H1 (cell line): ENCODE measurements at regions not wholly inside any gene's neighbourhood (a gene's known extent, or its start where the extent isn't known, plus 50 kb on each side); places are given as distances from the start of the nearest gene placed in this dataset.
"Not testable (repeated sequence)": the region's sequence is repeated elsewhere in the genome, so short reads cannot be mapped to it uniquely, and the experiment has no call there.

Source experiments
- CTCF ChIA-PET: fragments of 300-600 bp; sonication (Branson Sonifier 250); formaldehyde crosslinking; loops from one replicate; lab custom pipeline; 2021; ENCODE audit not compliant: partially characterized antibody; lab: Charles Lee
- POLR2A ChIA-PET: fragments of 300-600 bp; sonication (Branson Sonifier 250); formaldehyde crosslinking; loops from one replicate; lab custom pipeline; 2021; ENCODE audit warnings: inconsistent platforms; ENCODE audit not compliant: partially characterized antibody; lab: Charles Lee
- DNase-seq, 2 experiments: peaks; one replicate each; pipeline versions ENCODE4 v3.0.0 to v3.0.0-alpha.2; 2010 to 2022; ENCODE audit warnings: low spot score in 2 of 2, low read depth in 1 of 2, mixed read lengths in 1 of 2
- FAIRE-seq: peaks from 2 replicates; lab custom pipeline; 2011; peaks lifted over from hg19 to GRCh38; lab: Jason Lieb, UNC
- H2AFZ ChIP-seq: 2 replicates; pipeline ENCODE4 v1.8.1; 2012; ENCODE audit warnings: low read length, inconsistent platforms
- H2AK5ac ChIP-seq: 2 replicates; pipeline ENCODE4 v1.6.1; 2013; ENCODE audit warnings: low read depth, low read length
- H2BK120ac ChIP-seq: replicated peaks from 2 replicates; pipeline ENCODE3; 2013; ENCODE audit warnings: low read depth, low read length, inconsistent platforms
- H2BK12ac ChIP-seq: 2 replicates; pipeline ENCODE4 v1.6.1; 2013; ENCODE audit warnings: low read depth, low read length
- H2BK15ac ChIP-seq: 2 replicates; pipeline ENCODE4 v1.6.1; 2013; ENCODE audit warnings: low read length
- H2BK20ac ChIP-seq: 2 replicates; pipeline ENCODE4 v1.6.1; 2013; ENCODE audit warnings: low read length
- H2BK5ac ChIP-seq: 2 replicates; pipeline ENCODE4 v1.6.1; 2013; ENCODE audit warnings: low read depth, low read length
- H3K14ac ChIP-seq: 2 replicates; pipeline ENCODE4 v1.6.1; 2013; ENCODE audit warnings: inconsistent platforms; ENCODE audit not compliant: insufficient read length
- H3K18ac ChIP-seq: 2 replicates; pipeline ENCODE4 v1.6.1; 2013; ENCODE audit warnings: low read length; ENCODE audit errors: extremely low read depth
- H3K23ac ChIP-seq: 2 replicates; pipeline ENCODE4 v1.6.1; 2013; ENCODE audit warnings: inconsistent platforms; ENCODE audit not compliant: insufficient read length
- H3K23me2 ChIP-seq: 2 replicates; pipeline ENCODE4 v1.6.1; 2013; ENCODE audit warnings: low read depth, low read length
- H3K27ac ChIP-seq: 2 replicates; pipeline ENCODE4 v1.6.1; 2011; ENCODE audit warnings: low read depth, low read length, inconsistent platforms
- H3K27me3 ChIP-seq, 4 experiments: replicated peaks in 1 of 4; 1 replicate in 1 of 4; 2 replicates in 3 of 4; pipeline versions ENCODE4 v1.6.1 to v1.8.1; 2011 to 2013; ENCODE audit warnings: low read length in 3 of 4, mild to moderate bottlenecking in 3 of 4, inconsistent platforms in 2 of 4, mixed read lengths in 2 of 4, moderate library complexity in 1 of 4; ENCODE audit not compliant: control insufficient read depth in 3 of 4, insufficient read depth in 3 of 4; ENCODE audit errors: extremely low read depth in 1 of 4
- H3K36me3 ChIP-seq, 4 experiments: 2 replicates each; pipeline versions ENCODE4 v1.6.1 to v1.8.1; 2011 to 2013; ENCODE audit warnings: mild to moderate bottlenecking in 4 of 4, low read length in 3 of 4, moderate library complexity in 2 of 4, control low read depth in 1 of 4, inconsistent platforms in 1 of 4; ENCODE audit not compliant: insufficient read depth in 4 of 4, control insufficient read depth in 2 of 4
- H3K4ac ChIP-seq: replicated peaks from 2 replicates; pipeline ENCODE3; 2013; ENCODE audit warnings: low read length, low read depth, mixed read lengths, inconsistent platforms; ENCODE audit not compliant: insufficient read length
- H3K4me1 ChIP-seq, 4 experiments: replicated peaks in 1 of 4; 1 replicate in 1 of 4; 2 replicates in 3 of 4; pipeline versions ENCODE4 v1.6.1 to v1.8.1; 2011 to 2013; ENCODE audit warnings: low read length in 3 of 4, inconsistent platforms in 2 of 4, mixed read lengths in 1 of 4; ENCODE audit not compliant: insufficient read depth in 4 of 4, control insufficient read depth in 3 of 4
- H3K4me2 ChIP-seq, 2 experiments: 2 replicates each; pipeline versions ENCODE4 v1.6.1 to v1.8.1; 2011 to 2013; ENCODE audit warnings: low read depth in 2 of 2, low read length in 2 of 2, control low read depth in 1 of 2, inconsistent platforms in 1 of 2, mild to moderate bottlenecking in 1 of 2; ENCODE audit not compliant: insufficient read depth in 1 of 2
- H3K4me3 ChIP-seq, 4 experiments: fragments of 200-600, 300-600 bp in 1 of 4; sonication (generic), shearing (Covaris generic), sonication (Bioruptor Twin) in 1 of 4; 2 replicates each; pipeline versions ENCODE4 v1.5.1 to v1.8.1; 2011 to 2016; ENCODE audit warnings: low read length in 4 of 4, low read depth in 3 of 4, control low read depth in 2 of 4, inconsistent platforms in 2 of 4, mild to moderate bottlenecking in 2 of 4, mixed read lengths in 1 of 4, moderate library complexity in 1 of 4; ENCODE audit not compliant: insufficient read depth in 2 of 4; ENCODE audit errors: extremely low read depth in 1 of 4
- H3K56ac ChIP-seq: replicated peaks from 2 replicates; pipeline ENCODE3; 2013; ENCODE audit warnings: low read depth, mild to moderate bottlenecking, mixed read lengths, low read length, inconsistent platforms; ENCODE audit not compliant: insufficient read length
- H3K79me1 ChIP-seq: 2 replicates; pipeline ENCODE4 v1.6.1; 2013; ENCODE audit warnings: low read depth, low read length, control low read depth
- H3K79me2 ChIP-seq, 2 experiments: 2 replicates each; pipeline versions ENCODE4 v1.6.1 to v1.8.1; 2012 to 2013; ENCODE audit warnings: low read length in 2 of 2, mild to moderate bottlenecking in 2 of 2, inconsistent platforms in 1 of 2; ENCODE audit not compliant: insufficient read depth in 2 of 2, control insufficient read depth in 1 of 2
- H3K9ac ChIP-seq, 4 experiments: replicated peaks in 1 of 4; 1 replicate in 1 of 4; 2 replicates in 3 of 4; pipeline versions ENCODE4 v1.6.1 to v1.8.1; 2011 to 2013; ENCODE audit warnings: low read depth in 3 of 4, low read length in 3 of 4, control low read depth in 2 of 4, mild to moderate bottlenecking in 2 of 4, moderate library complexity in 2 of 4, inconsistent platforms in 1 of 4; ENCODE audit errors: extremely low read depth in 1 of 4
- H3K9me3 ChIP-seq, 2 experiments: 2 replicates each; pipeline versions ENCODE4 v1.6.1 to v1.8.1; 2012 to 2013; ENCODE audit warnings: mild to moderate bottlenecking in 2 of 2, moderate library complexity in 2 of 2, control low read depth in 1 of 2, inconsistent platforms in 1 of 2, low read depth in 1 of 2, low read length in 1 of 2, mixed read lengths in 1 of 2; ENCODE audit not compliant: insufficient read depth in 2 of 2
- H4K20me1 ChIP-seq, 2 experiments: replicated peaks in 1 of 2; 2 replicates each; pipeline versions ENCODE3 to v1.8.1; 2011 to 2013; ENCODE audit warnings: inconsistent platforms in 2 of 2, low read length in 2 of 2, mild to moderate bottlenecking in 1 of 2; ENCODE audit not compliant: insufficient read depth in 2 of 2, control insufficient read depth in 1 of 2
- H4K5ac ChIP-seq: 2 replicates; pipeline ENCODE4 v1.6.1; 2013; ENCODE audit warnings: low read length, low read depth, mixed read lengths, inconsistent platforms; ENCODE audit not compliant: insufficient read length
- H4K8ac ChIP-seq: 2 replicates; pipeline ENCODE4 v1.8.0; 2013; ENCODE audit warnings: mild to moderate bottlenecking, moderate library complexity, low read length, inconsistent platforms; ENCODE audit not compliant: insufficient read depth; ENCODE audit errors: extremely low read depth
- H4K91ac ChIP-seq: replicated peaks from 2 replicates; pipeline ENCODE3; 2013; ENCODE audit warnings: low read length, mixed read lengths, inconsistent platforms; ENCODE audit not compliant: insufficient read length
- WGBS, 2 experiments: shearing (Covaris generic) in 1 of 2; methylation state at CpG; one replicate each; pipeline versions ENCODE4 v1.1.6 to v1.1.7; 2013 to 2015; ENCODE audit warnings: low lambda C conversion rate in 2 of 2, mixed read lengths in 2 of 2, inconsistent platforms in 1 of 2, low coverage in 1 of 2, missing lambda C conversion rate in 1 of 2; ENCODE audit not compliant: insufficient replicate concordance in 2 of 2, insufficient coverage in 1 of 2, insufficient read length in 1 of 2; ENCODE audit errors: extremely low coverage in 1 of 2, missing lambda C conversion rate in 1 of 2; 5-methylcytosine and 5-hydroxymethylcytosine counted together

DNA sequence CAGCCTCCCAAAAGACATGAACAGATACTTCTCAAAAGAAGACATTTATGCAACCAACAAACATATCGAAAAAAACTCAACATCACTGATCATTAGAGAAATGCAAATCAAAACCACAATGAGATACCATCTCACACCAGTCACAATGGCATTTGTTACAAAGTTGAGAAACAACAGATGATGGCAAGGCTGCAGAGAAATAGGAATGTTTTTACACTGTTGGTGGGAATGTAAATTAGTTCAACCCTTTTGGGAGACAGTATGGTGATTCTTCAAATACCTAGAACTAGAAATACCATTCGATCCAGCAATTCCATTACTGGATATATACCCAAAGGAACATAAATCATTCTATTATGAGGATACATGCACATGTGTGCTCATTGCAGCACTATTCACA is 1349.2 kb upstream of the GJE1 start:
- H3K4ac ChIP-seq, H3K9ac ChIP-seq, H3K4me3 ChIP-seq, H3K14ac ChIP-seq, H2AFZ ChIP-seq, H3K18ac ChIP-seq, H3K79me2 ChIP-seq, H2BK15ac ChIP-seq, H3K56ac ChIP-seq, H4K5ac ChIP-seq, FAIRE-seq, H4K8ac ChIP-seq, H2BK5ac ChIP-seq, H3K23me2 ChIP-seq, H4K20me1 ChIP-seq, H3K36me3 ChIP-seq, H3K79me1 ChIP-seq, H4K91ac ChIP-seq, H3K23ac ChIP-seq, DNase-seq, H3K9me3 ChIP-seq, H2BK20ac ChIP-seq, POLR2A ChIA-PET, H2BK12ac ChIP-seq, H3K27ac ChIP-seq, H2AK5ac ChIP-seq, H3K4me2 ChIP-seq, H3K4me1 ChIP-seq, H3K27me3 ChIP-seq, H2BK120ac ChIP-seq: not testable (repeated sequence)
- 86% methylated on average over 2 of the region's 2 CpGs; no CpG with 5 or more reads in 1 of the 2 experiments for WGBS, 2 experiments
- CTCF ChIA-PET = interaction anchor here (1.4 kb wide), 1 partner anchor 138 kb away, joined by 3 read pairs; no protein-coding TSS in a partner anchor
